HFF-Myc (cell line): ENCODE measurements at regions not wholly inside any gene's neighbourhood (a gene's known extent, or its start where the extent isn't known, plus 50 kb on each side); places are given as distances from the start of the nearest gene placed in this dataset.
"Not testable (repeated sequence)": the region's sequence is repeated elsewhere in the genome, so short reads cannot be mapped to it uniquely, and the experiment has no call there.

Experiments used
- DNase-seq: peaks from one replicate; pipeline ENCODE4 v3.0.0-alpha.2; 2011; ENCODE audit warnings: low read depth; ENCODE audit errors: extremely low read depth
- H3K4me3 ChIP-seq: replicated peaks from 2 replicates; pipeline ENCODE4 v1.5.1; 2011; ENCODE audit warnings: low read depth, mild to moderate bottlenecking, control low read depth, low read length
- TF ChIP-seq, protein P1 (sequence below): IDR thresholded peaks from 2 replicates; pipeline ENCODE4 v1.5.1; 2012; ENCODE audit warnings: mild to moderate bottlenecking, low read depth, low read length, control low read depth; ENCODE audit errors: missing control alignments

DNA sequence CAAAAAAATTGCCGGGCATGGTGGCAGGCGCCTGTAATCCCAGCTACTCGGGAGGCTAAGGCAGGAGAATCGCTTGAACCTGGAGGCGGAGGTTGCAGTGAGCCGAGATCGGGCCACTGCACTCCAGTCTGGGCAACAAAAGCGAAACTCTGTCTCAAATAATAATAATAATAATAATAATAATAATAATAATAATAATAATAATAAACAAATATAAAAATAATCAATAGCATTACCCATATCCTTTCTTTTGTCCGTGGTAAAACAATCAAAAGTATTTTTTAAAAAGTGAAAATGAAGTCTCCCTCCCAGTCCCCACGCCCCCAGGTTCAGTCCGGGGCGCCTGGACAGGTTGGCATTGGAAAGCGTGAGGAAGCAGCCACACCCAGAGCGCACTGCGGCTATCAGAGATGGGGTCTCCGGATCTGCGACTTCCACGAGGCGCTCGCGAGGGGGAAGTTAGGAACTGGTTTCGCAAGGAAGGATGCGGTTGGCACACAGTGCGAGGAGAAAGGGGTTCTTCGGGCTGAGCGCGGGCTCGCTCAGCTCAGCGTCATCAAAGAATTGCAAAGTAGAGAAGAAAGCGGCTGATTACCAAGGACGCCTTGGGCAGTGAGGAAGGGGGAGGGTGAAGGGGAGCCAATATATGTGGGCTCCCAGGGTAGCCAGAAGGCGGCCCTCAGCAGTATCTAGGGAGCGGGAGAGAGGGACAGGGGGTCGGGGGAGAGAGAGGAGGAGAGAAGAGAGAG is 69.5 kb upstream of the EPHB3 start:
- no peak overlapping the region for H3K4me3 ChIP-seq
- TF ChIP-seq, protein P1, sequence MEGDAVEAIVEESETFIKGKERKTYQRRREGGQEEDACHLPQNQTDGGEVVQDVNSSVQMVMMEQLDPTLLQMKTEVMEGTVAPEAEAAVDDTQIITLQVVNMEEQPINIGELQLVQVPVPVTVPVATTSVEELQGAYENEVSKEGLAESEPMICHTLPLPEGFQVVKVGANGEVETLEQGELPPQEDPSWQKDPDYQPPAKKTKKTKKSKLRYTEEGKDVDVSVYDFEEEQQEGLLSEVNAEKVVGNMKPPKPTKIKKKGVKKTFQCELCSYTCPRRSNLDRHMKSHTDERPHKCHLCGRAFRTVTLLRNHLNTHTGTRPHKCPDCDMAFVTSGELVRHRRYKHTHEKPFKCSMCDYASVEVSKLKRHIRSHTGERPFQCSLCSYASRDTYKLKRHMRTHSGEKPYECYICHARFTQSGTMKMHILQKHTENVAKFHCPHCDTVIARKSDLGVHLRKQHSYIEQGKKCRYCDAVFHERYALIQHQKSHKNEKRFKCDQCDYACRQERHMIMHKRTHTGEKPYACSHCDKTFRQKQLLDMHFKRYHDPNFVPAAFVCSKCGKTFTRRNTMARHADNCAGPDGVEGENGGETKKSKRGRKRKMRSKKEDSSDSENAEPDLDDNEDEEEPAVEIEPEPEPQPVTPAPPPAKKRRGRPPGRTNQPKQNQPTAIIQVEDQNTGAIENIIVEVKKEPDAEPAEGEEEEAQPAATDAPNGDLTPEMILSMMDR: no peak
- no peak for DNase-seq

DNA sequence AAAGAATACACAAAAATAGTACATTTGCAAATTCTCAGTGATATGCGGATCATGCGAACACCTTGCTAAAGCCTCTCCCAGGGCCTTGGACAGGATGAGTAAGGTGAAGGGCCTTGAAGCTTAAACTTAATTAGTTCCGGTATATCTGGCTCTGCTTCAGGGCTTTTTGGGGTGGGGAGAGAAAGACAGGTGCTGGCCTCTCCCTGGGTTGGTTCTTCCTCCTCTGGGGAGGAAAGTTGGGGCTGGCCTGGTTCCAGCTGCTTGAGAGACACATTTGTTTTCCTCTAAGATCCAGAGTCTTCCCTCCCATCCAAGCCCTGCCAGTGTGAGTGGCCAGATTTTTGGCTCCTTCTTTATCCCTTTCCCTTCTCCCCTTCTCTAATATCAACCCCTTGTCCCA is 64.7 kb upstream of the EPHB3 start:
- TF ChIP-seq, protein P1: no peak
- no peak overlapping the region for H3K4me3 ChIP-seq
- DNase-seq: no peak

- TF ChIP-seq, protein P1: no peak
- DNase-seq: no peak
- no peak overlapping the region for H3K4me3 ChIP-seq
Measured at GRCh38 chr3:184497804-184498203, 63.8 kb upstream of the EPHB3 start.

- H3K4me3 ChIP-seq: no peak overlapping the region
Measured at GRCh38 chr3:184498986-184499606, 62.5 kb upstream of the EPHB3 start.

GRCh38 chr3:184500344-184500923 is 61.2 kb upstream of the EPHB3 start:
- no peak overlapping the region for H3K4me3 ChIP-seq
- DNase-seq: no peak
- TF ChIP-seq, protein P1: no peak

More at GRCh38 chr3:184498986-184499606, 62.5 kb upstream of the EPHB3 start:
- TF ChIP-seq, protein P1: no peak
- no peak for DNase-seq

GRCh38 chr3:184502123-184502667 is 59.4 kb upstream of the EPHB3 start:
- DNase-seq: no peak
- TF ChIP-seq, protein P1: no peak

DNA sequence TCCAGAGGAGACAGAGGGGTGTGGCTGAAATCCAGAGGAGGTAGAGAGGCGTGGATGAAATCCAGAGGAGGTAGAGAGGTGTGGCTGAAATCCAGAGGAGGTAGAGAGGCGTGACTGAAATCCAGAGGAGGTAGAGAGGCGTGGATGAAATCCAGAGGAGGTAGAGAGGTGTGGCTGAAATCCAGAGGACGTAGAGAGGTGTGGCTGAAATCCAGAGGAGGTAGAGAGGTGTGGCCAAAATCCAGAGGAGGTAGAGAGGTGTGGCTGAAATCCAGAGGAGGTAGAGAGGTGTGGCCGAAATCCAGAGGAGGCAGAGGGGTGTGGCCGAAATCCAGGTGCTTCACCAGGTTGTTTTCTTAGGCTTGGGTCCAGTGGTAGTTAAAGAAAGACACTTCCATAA is 58.7 kb upstream of the EPHB3 start:
- H3K4me3 ChIP-seq, DNase-seq: not testable (repeated sequence)

More at GRCh38 chr3:184502123-184502667, 59.4 kb upstream of the EPHB3 start:
- H3K4me3 ChIP-seq: no peak overlapping the region
